ENCODE measurements at regions not wholly inside any gene's neighbourhood (a gene's known extent, or its start where the extent isn't known, plus 50 kb on each side); places are given as distances from the start of the nearest gene placed in this dataset.

DNA sequence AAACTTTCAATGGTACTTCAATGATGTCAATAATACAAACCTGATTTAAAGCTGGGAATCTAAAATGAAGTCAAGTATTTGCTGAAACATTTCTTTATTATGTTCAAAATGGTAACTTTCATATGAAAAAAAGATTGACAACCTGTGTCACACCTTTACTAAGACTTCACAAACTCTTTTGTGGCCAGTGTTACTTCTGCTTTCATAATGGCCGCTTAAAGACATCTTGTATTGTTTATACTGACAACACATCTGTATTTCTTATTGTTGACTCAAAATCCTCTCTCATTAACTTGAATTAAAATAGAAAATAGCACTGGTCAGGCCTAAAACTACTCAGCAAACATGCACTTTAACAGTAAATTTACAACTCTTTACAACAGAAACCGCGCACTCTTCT lies 312.3 kb upstream of the CNTN6 start:
- no peaks in the 10 kb centered on the region for H3K27me3 ChIP-seq (ENCODE audit: control insufficient read depth in 1 of 2, insufficient read depth in 2 of 2, low read length in 2 of 2)
- FAIRE-seq (no peak), DNase-seq (ENCODE audit: low spot score) (no peak), ATAC-seq (no peak)
- H2AFZ ChIP-seq (ENCODE audit: low read length) = no peak overlapping the region
- no peak overlapping the region for H3K4me2 ChIP-seq (ENCODE audit: low read depth, low read length)
- no peaks in the 10 kb centered on the region for H4K20me1 ChIP-seq (ENCODE audit: insufficient read depth, low read length)
- H3K27ac ChIP-seq (ENCODE audit: extremely low read length, insufficient read depth, low read length) = no peak overlapping the region
- intact Hi-C loops (cut with micrococcal nuclease; ENCODE audit: unreplicated experiment) (no loop called here), in situ Hi-C loops (cut with HindIII; ENCODE audit: extremely low pct_ligation_motif_present, low pct_unique_long_range_greater_than_20kb) (no loop called here)
- no peaks in the 10 kb centered on the region for H3K4me1 ChIP-seq (ENCODE audit: insufficient read depth, low read length)
- no peaks in the 10 kb centered on the region for H3K79me2 ChIP-seq (ENCODE audit: insufficient read depth, low read length)
- H3K4me3 ChIP-seq (replicated peaks in 1 of 3; ENCODE audit: insufficient read depth in 1 of 3, low read depth in 2 of 3, low read length in 3 of 3) = no peak overlapping the region
- no TSS peak for BruUV-seq (replicated peaks)
- TF ChIP-seq MAZ (IDR thresholded peaks at IDR 0.05; ENCODE audit: borderline replicate concordance, low read depth, low read length) (no peak), MAZ (CRISPR knock-in tag; IDR thresholded peaks at IDR 0.05; ENCODE audit: low read depth) (no peak), ZNF776 (CRISPR knock-in tag; IDR thresholded peaks at IDR 0.05) (no peak), ZNF232 (CRISPR knock-in tag; IDR thresholded peaks at IDR 0.05; ENCODE audit: borderline replicate concordance) (no peak), RBM22 (optimal IDR thresholded peaks at IDR 0.05; ENCODE audit: low read length) (no peak), HIC2 (CRISPR knock-in tag; IDR thresholded peaks at IDR 0.05; ENCODE audit: low read depth) (no peak), ZNF10 (CRISPR knock-in tag; IDR thresholded peaks at IDR 0.05; ENCODE audit: borderline replicate concordance, low read depth) (no peak), ZNF766 (CRISPR knock-in tag; IDR thresholded peaks at IDR 0.05; ENCODE audit: borderline replicate concordance) (no peak)
- H3K9ac ChIP-seq (ENCODE audit: insufficient read depth, low read depth, low read length) = no peak overlapping the region
- ChIA-PET CTCF (ENCODE audit: low intra/inter-chr PET ratio, low total read pairs) (no interaction called here), POLR2A (no interaction called here)
- peaks cover 80% of the 10 kb centered on the region for H3K9me3 ChIP-seq (ENCODE audit: low read length)
- no peaks in the 10 kb centered on the region for H3K36me3 ChIP-seq (replicated peaks in 1 of 2; ENCODE audit: control insufficient read depth in 1 of 2, insufficient read depth in 2 of 2, low read length in 2 of 2)
- 8% methylated on average over 3 of the region's 3 CpGs for WGBS (ENCODE audit: low lambda C conversion rate)

- POLR2A ChIA-PET = no interaction called here
- no peak overlapping the region for H3K9ac ChIP-seq (ENCODE audit: insufficient read depth, low read depth, low read length)
- no peak for ATAC-seq
- H3K36me3 ChIP-seq (replicated peaks in 1 of 2; ENCODE audit: control insufficient read depth in 1 of 2, insufficient read depth in 2 of 2, low read length in 2 of 2) = no peaks in the 10 kb centered on the region
- no peak for TF ChIP-seq PHF20 (CRISPR knock-in tag; IDR thresholded peaks at IDR 0.05)
- no peak for TF ChIP-seq HIVEP1 (CRISPR knock-in tag; IDR thresholded peaks at IDR 0.05)
- no peak for TF ChIP-seq STAT5B (CRISPR knock-in tag; IDR thresholded peaks at IDR 0.05)
- TF ChIP-seq SOX6 (IDR thresholded peaks at IDR 0.05) = no peak
- TF ChIP-seq SOX6 (CRISPR knock-in tag; IDR thresholded peaks at IDR 0.05) = no peak
- TF ChIP-seq, protein P1, sequence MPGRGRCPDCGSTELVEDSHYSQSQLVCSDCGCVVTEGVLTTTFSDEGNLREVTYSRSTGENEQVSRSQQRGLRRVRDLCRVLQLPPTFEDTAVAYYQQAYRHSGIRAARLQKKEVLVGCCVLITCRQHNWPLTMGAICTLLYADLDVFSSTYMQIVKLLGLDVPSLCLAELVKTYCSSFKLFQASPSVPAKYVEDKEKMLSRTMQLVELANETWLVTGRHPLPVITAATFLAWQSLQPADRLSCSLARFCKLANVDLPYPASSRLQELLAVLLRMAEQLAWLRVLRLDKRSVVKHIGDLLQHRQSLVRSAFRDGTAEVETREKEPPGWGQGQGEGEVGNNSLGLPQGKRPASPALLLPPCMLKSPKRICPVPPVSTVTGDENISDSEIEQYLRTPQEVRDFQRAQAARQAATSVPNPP (CRISPR knock-in tag; IDR thresholded peaks at IDR 0.05) = no peak
- no peak for TF ChIP-seq MTA1 (CRISPR knock-in tag; IDR thresholded peaks at IDR 0.05; ENCODE audit: borderline replicate concordance)
- no peak for TF ChIP-seq GZF1 (CRISPR knock-in tag; IDR thresholded peaks at IDR 0.05)
- TF ChIP-seq EP300 (IDR thresholded peaks at IDR 0.05; ENCODE audit: low read depth in 2 of 2, low read length in 2 of 2) = no peak
- TF ChIP-seq EP300 (CRISPR knock-in tag; IDR thresholded peaks at IDR 0.05; ENCODE audit: borderline replicate concordance) = no peak
- in situ Hi-C loops (cut with HindIII; ENCODE audit: extremely low pct_ligation_motif_present, low pct_unique_long_range_greater_than_20kb) = no loop called here
- 21% methylated on average over 5 of the region's 5 CpGs for WGBS (ENCODE audit: low lambda C conversion rate)
- no peaks in the 10 kb centered on the region for H3K4me1 ChIP-seq (ENCODE audit: insufficient read depth, low read length)
- no peak overlapping the region for H3K4me2 ChIP-seq (ENCODE audit: low read depth, low read length)
- H3K9me3 ChIP-seq (ENCODE audit: low read length) = peaks cover 80% of the 10 kb centered on the region
- H3K27ac ChIP-seq (ENCODE audit: extremely low read length, insufficient read depth, low read length) = no peak overlapping the region
- H3K27me3 ChIP-seq (ENCODE audit: control insufficient read depth in 1 of 2, insufficient read depth in 2 of 2, low read length in 2 of 2) = no peaks in the 10 kb centered on the region
- no peaks in the 10 kb centered on the region for H4K20me1 ChIP-seq (ENCODE audit: insufficient read depth, low read length)
- no peak for FAIRE-seq
- CTCF ChIA-PET (ENCODE audit: low intra/inter-chr PET ratio, low total read pairs) = no interaction called here
- no peaks in the 10 kb centered on the region for H3K79me2 ChIP-seq (ENCODE audit: insufficient read depth, low read length)
- H2AFZ ChIP-seq (ENCODE audit: low read length) = no peak overlapping the region
- no peak for DNase-seq (ENCODE audit: low spot score)
- intact Hi-C loops (cut with micrococcal nuclease; ENCODE audit: unreplicated experiment) = no loop called here
- no peak overlapping the region for H3K4me3 ChIP-seq (replicated peaks in 1 of 3; ENCODE audit: insufficient read depth in 1 of 3, low read depth in 2 of 3, low read length in 3 of 3)
- BruUV-seq (replicated peaks) = no TSS peak
These were observed 301.4 kb upstream of the CNTN6 start for GRCh38 chr3:791442-791841.

All from HepG2 (cell line).